NCI-H1092 treated with DMSO at 0.1 percent for 48 hours (cell line): ENCODE measurements at regions not wholly inside any gene's neighbourhood (a gene's known extent, or its start where the extent isn't known, plus 50 kb on each side); places are given as distances from the start of the nearest gene placed in this dataset.

Experiments
- DNase-seq: peaks from one replicate; lab custom pipeline; 2025; lab: John Stamatoyannopoulos, UW

DNA sequence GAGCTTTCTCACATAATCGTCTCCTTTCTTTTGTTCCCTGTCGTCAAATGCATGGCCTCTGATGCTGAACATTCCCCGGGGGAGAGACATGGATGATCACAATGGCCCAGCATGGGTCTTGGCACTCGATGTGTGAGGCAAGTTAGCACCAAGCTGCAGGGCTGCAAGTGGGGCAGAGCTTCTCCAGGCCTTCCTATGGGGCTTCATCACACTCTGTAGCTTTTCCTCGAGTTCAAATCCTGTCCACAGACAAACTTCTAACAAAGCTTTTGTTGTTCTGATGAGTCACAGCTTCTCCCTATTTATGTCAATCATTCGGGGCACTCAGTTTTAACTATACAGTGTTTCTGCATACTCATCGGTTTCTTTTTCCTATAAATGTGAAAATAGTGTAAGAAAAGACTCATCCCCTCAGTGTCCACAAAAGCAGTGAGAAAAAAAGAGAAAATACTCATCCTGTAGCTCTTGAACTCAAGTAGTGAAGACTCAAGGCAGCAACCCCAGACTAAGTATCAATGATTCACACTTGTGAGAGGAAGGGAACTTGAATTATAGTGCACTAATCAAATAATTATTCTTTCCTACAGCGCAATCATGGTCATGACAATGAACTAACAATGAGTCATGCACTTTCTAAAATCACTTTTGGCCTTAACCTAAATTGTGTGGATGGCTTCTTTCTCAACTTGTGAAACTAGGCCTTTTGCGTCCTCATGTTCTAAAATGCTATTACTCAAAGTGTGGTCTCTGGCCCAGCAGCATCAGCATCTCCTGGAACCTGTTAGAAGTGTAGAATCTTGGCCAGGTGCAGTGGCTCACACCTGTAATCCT, 68.4 kb upstream of the NOX3 start:
- DNase-seq, result no peak

DNA sequence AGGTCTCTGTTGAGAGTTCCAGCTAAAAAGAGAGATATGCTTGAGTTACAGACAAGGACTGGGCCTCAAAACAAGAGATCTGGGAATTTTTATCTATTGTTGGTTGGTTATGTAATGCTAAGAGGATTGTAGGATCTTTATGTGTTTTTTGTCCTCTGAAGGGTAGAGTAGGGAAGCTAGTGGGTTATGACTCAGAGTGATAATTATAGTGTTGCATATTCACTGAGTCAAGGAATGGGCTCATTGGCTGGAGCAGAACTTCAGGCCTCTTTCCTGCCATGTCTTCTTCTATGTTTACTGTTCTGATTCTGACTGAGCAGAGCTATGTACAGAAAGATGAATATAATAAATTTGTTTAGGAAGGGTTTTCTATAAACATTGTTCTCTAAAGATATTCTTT, 66.1 kb upstream of the NOX3 start:
- DNase-seq, result no peak

DNA sequence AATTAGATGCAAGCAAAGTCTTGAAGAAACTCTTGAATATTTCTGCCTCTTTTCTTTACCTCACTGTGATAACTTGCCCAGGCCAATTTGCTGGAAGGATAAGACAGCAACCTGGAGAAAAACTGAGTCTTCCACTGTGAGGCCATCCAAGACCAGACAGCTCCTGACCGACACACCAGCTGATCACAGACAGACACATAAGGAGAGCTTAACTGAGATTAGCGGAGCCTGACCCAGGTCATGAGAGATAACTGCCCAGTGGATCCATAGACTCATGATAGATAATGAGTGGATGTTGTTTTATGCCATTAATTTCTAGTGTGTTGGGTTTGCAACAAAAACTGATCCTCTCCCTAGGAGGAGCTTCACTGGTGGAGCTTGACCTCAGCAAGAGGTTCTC, 64.4 kb upstream of the NOX3 start:
- DNase-seq, result no peak

GRCh38 chr6:155519176-155519738, 63.6 kb upstream of the NOX3 start:
- no peak for DNase-seq

DNA sequence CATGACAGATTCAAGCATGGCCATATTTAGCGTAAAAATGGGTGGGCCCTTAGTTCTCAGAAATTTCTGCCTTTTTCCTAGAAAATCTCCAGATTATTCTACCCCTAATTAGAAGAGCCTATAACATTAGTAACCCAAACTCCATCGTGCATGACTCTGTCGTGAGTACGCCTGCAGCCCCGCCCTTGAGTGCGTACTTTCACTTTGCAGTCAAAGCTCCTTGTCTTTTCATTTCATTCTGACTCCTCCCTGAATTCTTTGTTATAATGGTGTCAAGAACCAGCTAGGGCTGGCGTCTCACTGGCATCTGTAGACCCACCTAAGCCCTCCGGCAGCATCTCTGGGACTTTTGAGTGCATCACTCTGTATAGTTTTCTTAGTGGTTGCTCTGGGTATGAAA, 61.7 kb upstream of the NOX3 start:
- no peak for DNase-seq

- DNase-seq, result no peak
Measured at GRCh38 chr6:155510879-155511278, 55.2 kb upstream of the NOX3 start.

DNA sequence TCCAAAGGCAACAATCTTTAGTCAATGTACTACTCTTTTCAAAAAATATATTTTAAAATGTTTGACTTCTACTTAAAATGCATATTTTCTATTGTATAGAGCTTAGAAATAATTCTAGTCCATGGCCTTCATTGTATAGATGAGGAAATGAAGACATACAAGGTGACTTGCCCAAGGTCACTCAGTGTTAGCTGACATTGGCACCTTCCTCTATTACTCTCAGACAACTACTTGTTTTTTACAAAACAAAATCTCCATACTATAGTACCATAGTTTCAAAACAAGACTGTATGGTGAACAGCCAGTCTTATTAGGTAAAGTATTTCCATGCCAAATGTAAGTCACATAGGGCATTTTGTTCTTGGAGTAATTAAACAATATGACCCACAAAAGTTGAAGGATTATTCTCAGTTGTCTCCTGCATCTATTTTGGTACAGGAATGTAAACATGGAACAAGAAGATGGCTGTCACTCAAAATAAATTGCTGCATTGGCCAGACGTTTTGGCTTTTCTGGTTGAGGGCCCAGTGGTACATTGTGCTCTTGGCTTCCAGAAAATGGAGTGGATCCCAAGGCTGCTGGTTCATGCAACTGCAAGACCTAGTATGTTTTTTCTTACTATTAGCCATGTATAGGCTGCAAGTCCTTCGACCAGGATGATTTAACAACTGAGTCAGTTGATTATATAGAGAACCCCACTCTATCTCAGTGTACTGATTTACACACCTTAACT, 54.3 kb upstream of the NOX3 start:
- DNase-seq, result no peak

DNA sequence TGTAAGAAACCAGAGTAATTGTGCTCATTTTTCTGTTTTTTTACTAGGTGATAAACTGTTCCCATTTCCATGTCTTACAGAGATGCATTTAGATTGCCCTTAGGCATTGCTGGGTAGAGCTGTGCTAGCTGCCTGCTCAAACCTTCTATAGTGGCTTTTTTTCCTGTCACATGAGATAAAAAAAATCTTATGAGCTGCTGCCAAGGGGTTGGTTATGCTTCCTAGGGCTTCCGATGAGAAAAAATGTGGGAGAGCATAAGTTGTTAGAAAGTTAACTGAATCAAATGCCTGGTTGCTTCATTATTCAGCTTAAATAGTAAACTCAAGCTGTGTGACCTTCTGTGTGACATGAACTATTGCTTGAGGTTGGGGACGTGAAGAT, 50.0 kb upstream of the NOX3 start:
- no peak for DNase-seq
